NCI-H2227 treated with DMSO at 0.1 percent for 48 hours (cell line): ENCODE measurements at regions not wholly inside any gene's neighbourhood (a gene's known extent, or its start where the extent isn't known, plus 50 kb on each side); places are given as distances from the start of the nearest gene placed in this dataset.

Source experiments
- DNase-seq: peaks from one replicate; lab custom pipeline; 2025; lab: John Stamatoyannopoulos, UW

- peak; percentile 67 for DNase-seq
These were observed 524.4 kb upstream of the ZFHX3 start for GRCh38 chr16:73572135-73572828.

GRCh38 chr16:73569266-73569980 is 521.5 kb upstream of the ZFHX3 start:
- DNase-seq = no peak

GRCh38 chr16:73568769-73569168 is 520.8 kb upstream of the ZFHX3 start:
- DNase-seq = no peak

- no peak for DNase-seq
These were observed 518.0 kb upstream of the ZFHX3 start for GRCh38 chr16:73565925-73566324.

GRCh38 chr16:73565263-73565662 is 517.3 kb upstream of the ZFHX3 start:
- no peak for DNase-seq

- DNase-seq = no peak
These were observed 515.8 kb upstream of the ZFHX3 start for GRCh38 chr16:73563709-73564108.

- no peak for DNase-seq
These were observed 512.6 kb upstream of the ZFHX3 start for GRCh38 chr16:73560497-73560896.

GRCh38 chr16:73558219-73558618 is 510.3 kb upstream of the ZFHX3 start:
- DNase-seq = no peak

- DNase-seq = no peak
These were observed 506.2 kb upstream of the ZFHX3 start for GRCh38 chr16:73553941-73554660.

GRCh38 chr16:73549984-73550631 is 502.2 kb upstream of the ZFHX3 start:
- no peak for DNase-seq

- DNase-seq = no peak
These were observed 499.9 kb upstream of the ZFHX3 start for GRCh38 chr16:73547552-73548403.

- peak; percentile 64 for DNase-seq
These were observed 498.5 kb upstream of the ZFHX3 start for GRCh38 chr16:73546341-73546845.

- DNase-seq = no peak
These were observed 497.8 kb upstream of the ZFHX3 start for GRCh38 chr16:73545755-73546154.

- no peak for DNase-seq
These were observed 497.4 kb upstream of the ZFHX3 start for GRCh38 chr16:73545290-73545689.

- DNase-seq = peak; percentile 19
These were observed 496.9 kb upstream of the ZFHX3 start for GRCh38 chr16:73544826-73545225.

GRCh38 chr16:73543970-73544599 is 496.2 kb upstream of the ZFHX3 start:
- no peak for DNase-seq

- DNase-seq = no peak
These were observed 495.5 kb upstream of the ZFHX3 start for GRCh38 chr16:73543331-73543969.

GRCh38 chr16:73542885-73543284 is 495.0 kb upstream of the ZFHX3 start:
- no peak for DNase-seq

- DNase-seq = no peak
These were observed 490.0 kb upstream of the ZFHX3 start for GRCh38 chr16:73537921-73538320.

- DNase-seq = no peak
These were observed 489.0 kb upstream of the ZFHX3 start for GRCh38 chr16:73536931-73537330.
